Activated naive CD4-positive, alpha-beta T cell treated with anti-CD3 and anti-CD28 coated beads for 36 hours (primary cell): ENCODE measurements at regions not wholly inside any gene's neighbourhood (a gene's known extent, or its start where the extent isn't known, plus 50 kb on each side); places are given as distances from the start of the nearest gene placed in this dataset.

Experiments
- CTCF ChIA-PET: fragments of 350-600 bp; sonication (Branson Sonifier 250); formaldehyde crosslinking; loops from one replicate; lab custom pipeline; 2021; ENCODE audit warnings: antibody characterized with exemption; lab: Charles Lee
- DNase-seq: peaks from one replicate; pipeline ENCODE4 v3.0.0-alpha.2; 2020
- H3K27ac Mint-ChIP-seq: one replicate; pipeline ENCODE4 v1.8.0; 2021; ENCODE audit warnings: mild to moderate bottlenecking, mixed read lengths
- H3K27me3 Mint-ChIP-seq: one replicate; pipeline ENCODE4 v1.8.0; 2021; ENCODE audit warnings: low read depth, mixed read lengths
- H3K36me3 Mint-ChIP-seq: one replicate; pipeline ENCODE4 v1.8.0; 2021; ENCODE audit warnings: low read depth, mixed read lengths
- H3K4me1 Mint-ChIP-seq: one replicate; pipeline ENCODE4 v1.8.0; 2021; ENCODE audit warnings: low read depth, mixed read lengths
- H3K4me3 Mint-ChIP-seq: one replicate; pipeline ENCODE4 v1.8.0; 2021; ENCODE audit warnings: mild to moderate bottlenecking, moderate library complexity, mixed read lengths
- H3K9me3 Mint-ChIP-seq: one replicate; pipeline ENCODE4 v1.8.0; 2021; ENCODE audit warnings: mixed read lengths
- intact Hi-C: fragments of 100-400 bp; cut with micrococcal nuclease; formaldehyde crosslinking; loops from one replicate; pipeline ENCODE4 v1.15.1; 2023

DNA sequence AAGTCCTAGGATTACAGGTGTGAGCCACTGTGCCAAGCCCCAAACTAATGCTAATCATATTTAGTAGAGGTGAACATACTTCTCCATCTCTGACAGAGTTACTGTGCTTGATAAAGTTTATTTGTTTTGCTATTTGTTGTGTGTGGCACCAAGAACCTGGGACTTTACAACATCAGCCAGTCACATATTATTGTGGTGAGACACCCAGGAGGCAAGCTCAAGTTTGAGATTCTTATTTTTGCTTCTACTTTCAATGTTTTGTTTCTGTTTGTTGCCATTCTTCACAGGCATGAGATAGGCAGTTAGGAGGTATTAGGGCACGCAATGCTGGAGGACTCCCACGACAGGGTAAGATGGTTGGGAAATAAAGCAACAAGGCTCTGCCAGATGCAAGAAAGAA lies 346.6 kb downstream of the RPS4Y2 start:
- CTCF ChIA-PET: no interaction called here
- Mint-ChIP-seq H3K4me3 (no peak overlapping the region), H3K36me3 (no peaks in the 10 kb centered on the region), H3K27me3 (no peaks in the 10 kb centered on the region), H3K9me3 (no peaks in the 10 kb centered on the region), H3K4me1 (peaks cover 30% of the 10 kb centered on the region), H3K27ac (no peak overlapping the region)
- no peak for DNase-seq
- intact Hi-C loops: loop anchor here (10.0 kb wide), 2 partner anchors 142 to 318 kb away; no protein-coding TSS in a partner anchor

DNA sequence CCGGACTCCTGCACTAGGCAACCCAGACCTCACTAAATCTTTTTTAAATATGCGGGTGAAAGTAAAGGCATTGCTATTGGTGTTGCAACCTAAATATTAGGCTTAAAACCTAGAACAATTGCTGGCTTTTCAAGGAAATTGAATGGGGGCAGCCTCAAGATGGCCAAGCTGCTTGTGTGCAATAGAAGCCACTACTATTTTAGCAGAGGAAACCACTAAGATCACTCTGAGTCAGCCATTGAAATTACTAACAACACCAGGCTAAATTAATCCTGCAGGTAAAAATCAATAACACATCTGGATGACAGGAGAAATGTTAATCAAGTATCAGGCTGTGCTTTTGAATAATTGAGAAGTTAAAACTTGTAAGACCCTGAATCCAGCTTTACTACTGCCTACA lies 348.0 kb downstream of the RPS4Y2 start:
- Mint-ChIP-seq H3K36me3 (no peaks in the 10 kb centered on the region), H3K27me3 (no peaks in the 10 kb centered on the region), H3K4me3 (no peak overlapping the region), H3K4me1 (peaks cover 30% of the 10 kb centered on the region), H3K9me3 (no peaks in the 10 kb centered on the region), H3K27ac (no peak overlapping the region)
- intact Hi-C loops: loop anchor here (2.0 to 10.0 kb wide), 3 partner anchors 77 to 319 kb away; no protein-coding TSS in a partner anchor
- CTCF ChIA-PET: no interaction called here
- no peak for DNase-seq

GRCh38 chrY:21105529-21105928 lies 349.6 kb downstream of the RPS4Y2 start:
- CTCF ChIA-PET: interaction anchor here (1.1 kb wide), 1 partner anchor 154 kb away, joined by 10 read pairs; no protein-coding TSS in a partner anchor
- H3K27ac Mint-ChIP-seq: peak overlapping the region; percentile 81
- peaks cover 36% of the 10 kb centered on the region for H3K4me1 Mint-ChIP-seq
- H3K27me3 Mint-ChIP-seq: no peaks in the 10 kb centered on the region
- no peak for DNase-seq
- no peak overlapping the region for H3K4me3 Mint-ChIP-seq
- intact Hi-C loops: loop anchor here (1.0 to 10.0 kb wide), 6 partner anchors 32 to 321 kb away; no protein-coding TSS in a partner anchor
- H3K9me3 Mint-ChIP-seq: no peaks in the 10 kb centered on the region
- H3K36me3 Mint-ChIP-seq: no peaks in the 10 kb centered on the region

DNA sequence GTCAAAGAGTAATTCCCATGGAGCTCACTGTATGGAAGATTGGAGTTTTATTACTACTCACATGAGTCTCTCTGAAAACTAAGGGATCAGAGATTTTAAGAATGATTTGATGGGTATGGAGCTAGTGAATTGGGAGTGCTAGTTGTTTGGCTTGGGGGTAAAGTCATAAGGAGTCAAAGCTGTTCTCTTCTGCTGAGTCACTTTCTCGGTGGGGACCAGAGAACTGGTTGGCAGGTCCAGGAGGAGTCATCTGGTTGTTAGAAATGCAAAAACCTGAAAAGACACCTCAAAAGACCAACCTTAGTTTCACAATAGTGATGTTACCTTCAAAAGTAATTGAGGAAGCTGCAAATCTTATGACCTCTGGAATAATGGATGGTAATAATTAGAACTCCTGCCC lies 355.4 kb downstream of the RPS4Y2 start:
- peak; percentile 28 for DNase-seq
- Mint-ChIP-seq H3K27ac (no peak overlapping the region), H3K4me3 (no peak overlapping the region), H3K36me3 (no peaks in the 10 kb centered on the region), H3K4me1 (peaks cover 18% of the 10 kb centered on the region), H3K9me3 (peaks cover 2% of the 10 kb centered on the region), H3K27me3 (no peaks in the 10 kb centered on the region)
- CTCF ChIA-PET: no interaction called here
- intact Hi-C loops: no loop called here

GRCh38 chrY:21121065-21121464 lies 365.2 kb downstream of the RPS4Y2 start:
- H3K9me3 Mint-ChIP-seq: peaks cover 6% of the 10 kb centered on the region
- intact Hi-C loops: no loop called here
- no peak overlapping the region for H3K27ac Mint-ChIP-seq
- no peaks in the 10 kb centered on the region for H3K4me1 Mint-ChIP-seq
- CTCF ChIA-PET: interaction anchor here (1.0 kb wide), 1 partner anchor 19 kb away, joined by 3 read pairs; no protein-coding TSS in a partner anchor
- H3K4me3 Mint-ChIP-seq: no peak overlapping the region
- H3K27me3 Mint-ChIP-seq: no peaks in the 10 kb centered on the region
- DNase-seq: no peak
- H3K36me3 Mint-ChIP-seq: no peaks in the 10 kb centered on the region

DNA sequence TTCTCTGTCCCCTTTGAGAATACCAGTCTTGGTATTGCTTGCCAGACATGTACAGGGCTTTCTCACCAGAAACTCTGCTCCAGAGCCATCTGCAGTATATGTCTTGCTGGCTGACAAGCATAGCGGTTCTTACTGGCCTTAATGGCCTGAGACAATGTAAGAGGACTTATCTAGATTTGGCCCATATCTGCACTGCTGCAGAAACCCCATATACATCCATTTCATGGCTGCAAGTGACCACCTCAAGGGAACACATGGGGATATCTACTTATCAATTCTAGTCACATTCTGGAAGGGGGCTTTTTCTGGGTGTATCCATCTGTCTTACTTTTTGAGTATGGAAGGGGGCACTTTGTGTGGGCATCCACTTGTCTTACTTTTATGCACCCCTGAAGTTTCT lies 375.5 kb upstream of the RBMY1B start:
- peak overlapping the region; percentile 68 for H3K27ac Mint-ChIP-seq
- peaks cover 28% of the 10 kb centered on the region for H3K4me1 Mint-ChIP-seq
- peak overlapping the region; percentile 61 for H3K4me3 Mint-ChIP-seq

GRCh38 chrY:21138056-21138758 lies 372.9 kb upstream of the RBMY1B start:
- Mint-ChIP-seq H3K4me3 (peak overlapping the region; percentile 80), H3K36me3 (no peaks in the 10 kb centered on the region), H3K9me3 (no peaks in the 10 kb centered on the region), H3K27ac (peak overlapping the region; percentile 94), H3K4me1 (peaks cover 29% of the 10 kb centered on the region), H3K27me3 (no peaks in the 10 kb centered on the region)
- intact Hi-C loops: loop anchor here (1.0 to 10.0 kb wide), 5 partner anchors 111 to 1571 kb away; partner anchors contain the start of gene EIF1AY
- CTCF ChIA-PET: no interaction called here
- DNase-seq: no peak

More for the DNA sequence above, 375.5 kb upstream of the RBMY1B start:
- Mint-ChIP-seq H3K27me3 (no peaks in the 10 kb centered on the region), H3K36me3 (no peaks in the 10 kb centered on the region), H3K9me3 (no peaks in the 10 kb centered on the region)
- DNase-seq: no peak
- CTCF ChIA-PET: interaction anchor here (0.7 kb wide), 1 partner anchor 112 kb away, joined by 3 read pairs; no protein-coding TSS in a partner anchor
- intact Hi-C loops: loop anchor here (5.0 to 10.0 kb wide), 3 partner anchors 133 to 1568 kb away; partner anchors contain the start of gene EIF1AY

GRCh38 chrY:21146331-21146730 lies 364.8 kb upstream of the RBMY1B start:
- Mint-ChIP-seq H3K9me3 (no peaks in the 10 kb centered on the region), H3K4me1 (peaks cover 33% of the 10 kb centered on the region), H3K27ac (peak overlapping the region; percentile 43), H3K27me3 (no peaks in the 10 kb centered on the region), H3K4me3 (no peak overlapping the region), H3K36me3 (peaks cover 5% of the 10 kb centered on the region)
- intact Hi-C loops: no loop called here
- CTCF ChIA-PET: no interaction called here
- no peak for DNase-seq

GRCh38 chrY:21149971-21150370 lies 361.2 kb upstream of the RBMY1B start:
- Mint-ChIP-seq H3K4me1 (peaks cover 40% of the 10 kb centered on the region), H3K36me3 (peaks cover 24% of the 10 kb centered on the region), H3K4me3 (no peak overlapping the region), H3K9me3 (no peaks in the 10 kb centered on the region), H3K27me3 (no peaks in the 10 kb centered on the region), H3K27ac (peak overlapping the region; percentile 16)
- DNase-seq: no peak
- CTCF ChIA-PET: interaction anchor here (0.6 to 1.2 kb wide), 2 partner anchors 30 to 372 kb away, joined by 3 to 4 read pairs; no protein-coding TSS in a partner anchor
- intact Hi-C loops: no loop called here

DNA sequence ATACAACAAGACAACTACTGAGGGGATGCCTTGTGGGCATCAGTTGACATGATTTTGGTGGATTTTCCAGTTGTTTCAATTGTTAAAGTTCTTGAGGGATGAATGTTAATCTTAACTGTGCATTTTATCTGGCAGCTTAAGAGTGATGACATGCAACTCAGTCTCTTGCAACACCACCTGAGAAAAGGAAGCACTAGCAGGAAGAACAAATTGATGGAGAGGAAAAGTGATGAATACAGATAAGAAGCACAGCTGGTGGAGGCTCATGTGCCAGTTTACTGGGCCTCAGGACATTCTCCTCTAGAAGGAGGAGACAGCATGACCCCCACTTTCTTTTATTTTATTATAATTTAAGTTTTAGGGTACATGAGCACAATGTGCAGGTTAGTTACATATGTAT lies 341.3 kb upstream of the RBMY1B start:
- H3K36me3 Mint-ChIP-seq: peaks cover 35% of the 10 kb centered on the region
- intact Hi-C loops: no loop called here
- CTCF ChIA-PET: no interaction called here
- no peak overlapping the region for H3K27ac Mint-ChIP-seq
- peaks cover 6% of the 10 kb centered on the region for H3K4me1 Mint-ChIP-seq
- H3K4me3 Mint-ChIP-seq: no peak overlapping the region
- H3K9me3 Mint-ChIP-seq: no peaks in the 10 kb centered on the region
- H3K27me3 Mint-ChIP-seq: no peaks in the 10 kb centered on the region
- DNase-seq: no peak

GRCh38 chrY:21174697-21175463 lies 336.3 kb upstream of the RBMY1B start:
- H3K27ac Mint-ChIP-seq: peak overlapping the region; percentile 18
- no peaks in the 10 kb centered on the region for H3K9me3 Mint-ChIP-seq
- H3K36me3 Mint-ChIP-seq: peaks cover 17% of the 10 kb centered on the region
- H3K27me3 Mint-ChIP-seq: no peaks in the 10 kb centered on the region
- no peak overlapping the region for H3K4me3 Mint-ChIP-seq
- H3K4me1 Mint-ChIP-seq: peaks cover 39% of the 10 kb centered on the region
- CTCF ChIA-PET: interaction anchor here (1.1 kb wide), 1 partner anchor 16 kb away, joined by 3 read pairs; no protein-coding TSS in a partner anchor
- intact Hi-C loops: no loop called here
- no peak for DNase-seq

DNA sequence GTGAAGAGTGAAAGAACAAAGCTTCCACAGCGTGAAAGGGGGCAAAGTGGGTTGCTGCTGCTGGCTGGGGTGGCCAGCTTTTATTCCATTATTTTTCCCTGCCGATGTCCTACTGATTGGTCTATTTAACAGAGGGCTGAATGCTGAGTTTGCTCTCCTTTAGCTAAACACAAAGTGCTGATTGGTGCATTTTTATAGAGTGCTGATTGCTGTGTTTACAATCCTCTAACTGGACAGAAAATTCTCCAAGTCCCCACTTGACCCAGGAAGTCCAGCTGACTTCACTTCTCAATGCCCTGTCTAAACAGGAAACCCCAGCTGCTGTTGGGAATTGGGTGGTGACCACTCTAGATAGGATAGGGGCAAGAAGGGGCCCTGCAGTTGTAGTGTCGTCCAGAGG lies 335.6 kb upstream of the RBMY1B start:
- H3K27ac Mint-ChIP-seq: no peak overlapping the region
- H3K4me1 Mint-ChIP-seq: peaks cover 41% of the 10 kb centered on the region
- no peak overlapping the region for H3K4me3 Mint-ChIP-seq
- H3K36me3 Mint-ChIP-seq: peaks cover 17% of the 10 kb centered on the region
- DNase-seq: no peak
- no peaks in the 10 kb centered on the region for H3K9me3 Mint-ChIP-seq
- H3K27me3 Mint-ChIP-seq: no peaks in the 10 kb centered on the region
- intact Hi-C loops: no loop called here
- CTCF ChIA-PET: no interaction called here
